Activated T-helper 1 cell treated with anti-CD3 and anti-CD28 coated beads, Interleukin-12 subunit alpha, Interleukin-12 subunit beta, Interleukin-2, Interleukin-4 antibody, amounts not matched to agents 30 ng/mL and 10 ng/mL and 1 ng/mL, durations not matched to agents 14 hours and 24 hours and 36 hours (primary cell): ENCODE measurements at regions not wholly inside any gene's neighbourhood (a gene's known extent, or its start where the extent isn't known, plus 50 kb on each side); places are given as distances from the start of the nearest gene placed in this dataset.

ENCODE experiments used
- DNase-seq: peaks from one replicate; pipeline ENCODE4 v3.0.0; 2021; ENCODE audit warnings: low spot score
- H3K27ac Mint-ChIP-seq: one replicate; pipeline ENCODE4 v1.8.0; 2021; ENCODE audit warnings: mild to moderate bottlenecking, mixed read lengths
- H3K27me3 Mint-ChIP-seq: one replicate; pipeline ENCODE4 v1.8.0; 2022; ENCODE audit warnings: mild to moderate bottlenecking, moderate library complexity, mixed read lengths; ENCODE audit not compliant: insufficient read depth
- H3K36me3 Mint-ChIP-seq: one replicate; pipeline ENCODE4 v1.8.0; 2021; ENCODE audit warnings: low read depth, mixed read lengths
- H3K4me1 Mint-ChIP-seq: one replicate; pipeline ENCODE4 v1.8.0; 2021; ENCODE audit warnings: low read depth, mixed read lengths
- H3K4me3 Mint-ChIP-seq: one replicate; pipeline ENCODE4 v1.8.0; 2021; ENCODE audit warnings: mild to moderate bottlenecking, moderate library complexity, mixed read lengths
- H3K9me3 Mint-ChIP-seq: one replicate; pipeline ENCODE4 v1.8.0; 2021; ENCODE audit warnings: mixed read lengths
- intact Hi-C: fragments of 100-400 bp; cut with micrococcal nuclease; formaldehyde crosslinking; loops from one replicate; pipeline ENCODE4 v1.15.1; 2024

GRCh38 chr22:49040754-49041467 lies 786.8 kb downstream of the BRD1 start:
- Mint-ChIP-seq H3K4me3 (no peak overlapping the region), H3K4me1 (no peaks in the 10 kb centered on the region), H3K27ac (no peak overlapping the region), H3K9me3 (peaks cover 6% of the 10 kb centered on the region), H3K27me3 (peaks cover 2% of the 10 kb centered on the region), H3K36me3 (no peaks in the 10 kb centered on the region)
- no peak for DNase-seq
- intact Hi-C loops, result no loop called here

DNA sequence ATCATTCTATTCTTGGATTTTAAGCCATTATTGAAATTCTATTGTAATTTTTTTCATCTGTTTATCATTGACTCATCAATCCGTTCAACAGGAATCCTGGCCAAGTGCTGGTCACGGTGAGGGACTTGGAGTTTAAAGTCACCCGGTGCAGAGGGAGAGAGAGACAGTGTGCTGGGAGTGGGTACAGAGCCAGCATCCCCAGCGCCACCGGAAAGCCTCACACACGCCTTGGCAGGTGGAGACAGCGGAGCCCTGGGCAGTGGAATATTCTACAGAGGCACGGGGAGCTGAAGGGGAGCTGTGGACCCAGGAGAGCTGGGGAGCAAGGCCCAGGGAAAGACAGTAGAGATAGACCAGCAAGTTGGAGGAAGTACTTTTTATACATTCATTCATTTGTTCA lies 787.6 kb downstream of the BRD1 start:
- H3K9me3 Mint-ChIP-seq, result peaks cover 6% of the 10 kb centered on the region
- H3K36me3 Mint-ChIP-seq, result no peaks in the 10 kb centered on the region
- H3K27ac Mint-ChIP-seq, result no peak overlapping the region
- DNase-seq, result no peak
- H3K4me3 Mint-ChIP-seq, result no peak overlapping the region
- H3K27me3 Mint-ChIP-seq, result peaks cover 2% of the 10 kb centered on the region
- intact Hi-C loops, result no loop called here
- no peaks in the 10 kb centered on the region for H3K4me1 Mint-ChIP-seq

DNA sequence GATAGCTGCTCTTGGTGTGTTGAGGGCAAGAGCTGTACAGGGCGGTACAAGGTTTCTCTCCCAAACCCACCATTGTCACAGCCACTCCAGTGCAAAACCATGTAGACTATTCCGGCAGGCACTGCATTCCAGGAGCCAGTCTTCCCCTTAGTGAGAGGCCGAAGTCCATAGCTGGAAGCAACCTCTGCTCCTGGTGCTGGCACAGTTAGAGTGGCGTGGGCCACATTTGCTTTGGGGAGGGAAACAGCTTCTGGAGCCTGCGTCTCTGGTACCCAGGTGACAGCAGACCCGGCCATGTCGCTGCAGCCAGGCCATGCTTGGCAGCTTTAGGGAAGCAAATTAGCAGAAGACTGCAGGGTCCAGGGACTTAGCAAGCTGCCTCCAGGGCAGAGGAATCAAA lies 788.0 kb downstream of the BRD1 start:
- H3K4me1 Mint-ChIP-seq, result no peaks in the 10 kb centered on the region
- H3K27ac Mint-ChIP-seq, result no peak overlapping the region
- peaks cover 2% of the 10 kb centered on the region for H3K27me3 Mint-ChIP-seq
- intact Hi-C loops, result no loop called here
- peaks cover 6% of the 10 kb centered on the region for H3K9me3 Mint-ChIP-seq
- H3K4me3 Mint-ChIP-seq, result no peak overlapping the region
- DNase-seq, result no peak
- no peaks in the 10 kb centered on the region for H3K36me3 Mint-ChIP-seq

GRCh38 chr22:49037701-49038245 lies 789.9 kb downstream of the BRD1 start:
- DNase-seq, result no peak
- Mint-ChIP-seq H3K4me3 (no peak overlapping the region), H3K27ac (no peak overlapping the region), H3K4me1 (no peaks in the 10 kb centered on the region), H3K9me3 (peaks cover 6% of the 10 kb centered on the region), H3K27me3 (peaks cover 2% of the 10 kb centered on the region), H3K36me3 (no peaks in the 10 kb centered on the region)
- intact Hi-C loops, result no loop called here

GRCh38 chr22:49036513-49036912 lies 791.2 kb downstream of the BRD1 start:
- Mint-ChIP-seq H3K9me3 (peaks cover 6% of the 10 kb centered on the region), H3K27me3 (peaks cover 2% of the 10 kb centered on the region), H3K4me3 (no peak overlapping the region), H3K4me1 (no peaks in the 10 kb centered on the region), H3K27ac (no peak overlapping the region), H3K36me3 (no peaks in the 10 kb centered on the region)
- intact Hi-C loops, result no loop called here
- no peak for DNase-seq

DNA sequence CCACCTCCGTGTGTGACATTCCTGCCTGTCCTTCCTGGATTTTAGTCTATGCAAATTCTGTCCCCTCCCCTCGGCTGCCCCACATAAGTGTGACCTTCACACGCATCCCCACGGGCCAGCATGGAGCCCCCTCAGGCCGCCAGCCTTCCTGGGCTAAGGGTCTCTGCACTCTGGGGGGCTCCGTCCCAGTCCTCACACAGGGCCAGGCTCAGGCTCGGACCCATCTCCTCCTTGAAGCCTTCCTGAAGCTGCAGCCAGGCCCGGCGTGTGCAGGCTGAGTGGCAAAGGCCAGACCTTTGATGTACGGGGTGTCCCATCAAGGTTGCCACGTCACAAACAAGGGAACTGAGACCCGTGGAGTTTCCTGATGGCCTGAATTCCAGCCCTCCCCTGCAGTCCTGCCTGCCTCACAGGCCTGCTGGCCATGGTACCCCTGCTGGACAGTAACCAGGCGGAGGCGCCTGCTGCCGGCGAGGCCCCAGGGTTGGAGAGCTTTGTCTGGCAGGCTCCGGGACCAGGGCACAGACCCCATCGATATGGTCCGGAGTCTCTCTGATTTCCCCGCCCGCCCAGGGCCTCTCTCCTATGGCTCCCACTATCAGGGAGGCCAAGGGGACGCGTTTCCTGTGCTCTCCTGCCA lies 791.7 kb downstream of the BRD1 start:
- Mint-ChIP-seq H3K9me3 (peaks cover 6% of the 10 kb centered on the region), H3K27ac (no peak overlapping the region), H3K4me1 (no peaks in the 10 kb centered on the region), H3K27me3 (peaks cover 2% of the 10 kb centered on the region), H3K4me3 (no peak overlapping the region), H3K36me3 (no peaks in the 10 kb centered on the region)
- intact Hi-C loops, result no loop called here
- DNase-seq, result no peak

DNA sequence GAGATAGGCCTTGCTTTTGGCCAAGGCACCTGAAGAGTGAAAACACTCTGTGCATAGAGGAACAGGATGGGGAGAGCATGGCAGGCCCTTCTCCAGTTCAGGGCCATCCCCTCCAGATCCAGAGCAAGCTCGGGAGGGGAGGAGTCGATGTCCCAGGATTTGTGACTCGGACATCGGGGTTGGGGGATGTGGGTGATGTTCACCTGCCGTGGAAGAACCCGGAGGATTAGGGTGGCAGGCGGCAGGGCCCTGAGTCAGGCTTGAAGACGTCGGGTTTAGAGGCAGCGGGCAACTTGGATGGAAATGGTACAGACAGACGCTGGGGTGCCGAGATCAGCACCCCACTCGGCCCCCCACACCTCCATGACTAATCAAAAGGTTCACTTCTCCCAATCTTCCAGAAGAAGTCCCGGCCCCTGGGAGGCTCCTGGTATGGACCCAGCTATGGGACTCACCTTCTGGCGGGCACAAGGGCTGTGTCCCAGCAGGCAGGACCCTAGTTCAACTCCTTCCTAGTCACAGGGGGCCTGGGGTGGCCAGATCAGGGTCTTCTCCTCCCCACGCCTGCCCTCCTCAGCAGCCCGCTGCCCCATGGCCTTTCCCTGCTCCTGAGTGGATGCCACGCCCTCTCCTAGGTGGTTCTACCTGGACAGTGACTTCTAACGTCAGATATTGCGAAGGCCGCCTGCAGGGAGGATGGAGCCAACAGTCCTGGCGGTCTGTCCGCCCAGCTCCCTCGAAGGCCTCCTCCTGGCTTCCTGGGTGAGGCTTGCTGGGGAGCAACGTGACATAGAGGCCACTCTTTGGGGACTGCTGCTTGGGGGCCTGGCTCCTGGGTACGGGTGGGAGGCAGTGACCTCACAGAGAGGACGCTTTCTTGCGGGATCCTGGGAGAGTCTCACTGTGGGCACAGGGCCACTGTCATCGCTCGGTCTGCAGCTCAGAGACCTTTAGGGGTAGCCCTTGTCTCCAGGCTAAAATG lies 792.5 kb downstream of the BRD1 start:
- H3K4me3 Mint-ChIP-seq, result no peak overlapping the region
- H3K9me3 Mint-ChIP-seq, result peaks cover 6% of the 10 kb centered on the region
- no peak overlapping the region for H3K27ac Mint-ChIP-seq
- H3K27me3 Mint-ChIP-seq, result no peaks in the 10 kb centered on the region
- H3K4me1 Mint-ChIP-seq, result no peaks in the 10 kb centered on the region
- H3K36me3 Mint-ChIP-seq, result no peaks in the 10 kb centered on the region
- intact Hi-C loops, result no loop called here
- no peak for DNase-seq

DNA sequence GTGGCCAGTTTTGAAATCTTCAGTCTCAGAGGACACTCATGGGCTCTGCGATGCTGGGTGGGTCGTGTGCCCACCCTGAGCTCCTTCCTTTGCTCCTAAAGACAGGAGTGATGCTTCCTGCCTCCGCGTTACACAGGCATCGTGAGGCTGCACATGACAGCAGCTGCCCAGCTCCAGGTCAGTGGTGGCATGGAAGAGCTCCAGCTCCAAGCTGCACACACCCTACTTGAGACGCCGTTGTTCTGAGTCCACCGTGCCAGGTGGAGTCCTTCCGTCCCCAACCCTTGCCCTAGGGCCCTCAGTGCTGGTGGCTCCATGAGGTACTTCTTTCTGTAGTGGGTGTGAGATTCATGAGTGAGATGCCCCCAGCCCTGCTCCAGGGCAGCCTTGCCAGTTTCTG lies 794.1 kb downstream of the BRD1 start:
- intact Hi-C loops, result no loop called here
- DNase-seq, result no peak
- H3K27me3 Mint-ChIP-seq, result no peaks in the 10 kb centered on the region
- H3K4me3 Mint-ChIP-seq, result no peak overlapping the region
- peaks cover 6% of the 10 kb centered on the region for H3K9me3 Mint-ChIP-seq
- no peak overlapping the region for H3K27ac Mint-ChIP-seq
- no peaks in the 10 kb centered on the region for H3K4me1 Mint-ChIP-seq
- H3K36me3 Mint-ChIP-seq, result no peaks in the 10 kb centered on the region

DNA sequence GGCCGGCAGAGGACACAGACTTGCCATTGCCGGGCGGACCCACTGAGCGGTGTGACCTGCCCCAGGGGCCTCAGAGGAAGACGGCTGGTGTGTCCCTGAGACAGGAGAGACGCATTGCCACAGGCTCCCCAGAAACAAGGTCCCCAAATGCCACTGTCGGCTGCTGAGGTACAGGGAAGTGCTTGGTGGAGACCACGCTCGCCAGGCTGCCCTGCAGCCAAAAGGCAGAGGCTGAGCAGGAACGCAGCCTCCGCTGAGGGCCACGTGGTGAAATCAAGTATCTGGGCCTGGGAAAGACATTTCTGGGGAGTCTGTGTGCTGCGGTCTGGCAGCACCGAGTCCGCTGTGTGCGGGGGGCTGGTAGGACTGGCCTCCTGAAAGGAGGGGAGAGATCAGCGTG lies 794.9 kb downstream of the BRD1 start:
- peaks cover 6% of the 10 kb centered on the region for H3K9me3 Mint-ChIP-seq
- intact Hi-C loops, result no loop called here

GRCh38 chr22:49031746-49032330 lies 795.8 kb downstream of the BRD1 start:
- H3K27me3 Mint-ChIP-seq, result no peaks in the 10 kb centered on the region
- no peak for DNase-seq
- H3K9me3 Mint-ChIP-seq, result peaks cover 5% of the 10 kb centered on the region
- no peak overlapping the region for H3K27ac Mint-ChIP-seq
- H3K36me3 Mint-ChIP-seq, result no peaks in the 10 kb centered on the region
- intact Hi-C loops, result no loop called here
- no peaks in the 10 kb centered on the region for H3K4me1 Mint-ChIP-seq
- no peak overlapping the region for H3K4me3 Mint-ChIP-seq

More for the DNA sequence above, 794.9 kb downstream of the BRD1 start:
- H3K27me3 Mint-ChIP-seq, result no peaks in the 10 kb centered on the region
- no peaks in the 10 kb centered on the region for H3K36me3 Mint-ChIP-seq
- no peaks in the 10 kb centered on the region for H3K4me1 Mint-ChIP-seq
- H3K4me3 Mint-ChIP-seq, result no peak overlapping the region
- H3K27ac Mint-ChIP-seq, result no peak overlapping the region
- no peak for DNase-seq

DNA sequence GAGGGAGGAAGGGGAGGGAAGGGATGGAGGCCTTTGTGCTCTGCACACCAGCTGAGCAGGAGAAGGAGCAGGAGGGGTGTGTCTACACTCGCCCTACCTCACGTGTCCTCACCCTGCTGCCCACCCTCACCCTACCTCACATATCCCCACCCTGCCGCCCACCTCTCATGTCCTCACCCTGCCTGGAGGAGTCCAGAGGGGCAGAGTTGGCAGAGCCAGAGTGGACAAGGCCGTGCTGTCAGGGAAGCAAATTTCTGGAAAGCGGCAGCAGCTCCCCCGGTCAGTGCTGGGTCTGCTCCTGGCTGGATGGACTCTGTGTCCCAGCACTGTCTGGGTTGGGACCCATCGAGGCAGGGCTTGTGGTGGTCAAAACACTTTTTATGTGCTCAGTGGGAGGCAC lies 799.6 kb downstream of the BRD1 start:
- Mint-ChIP-seq H3K27ac (no peak overlapping the region), H3K9me3 (no peaks in the 10 kb centered on the region), H3K4me3 (no peak overlapping the region), H3K4me1 (no peaks in the 10 kb centered on the region), H3K27me3 (no peaks in the 10 kb centered on the region), H3K36me3 (no peaks in the 10 kb centered on the region)
- no peak for DNase-seq
- intact Hi-C loops, result no loop called here

- H3K36me3 Mint-ChIP-seq, result no peaks in the 10 kb centered on the region
- H3K27me3 Mint-ChIP-seq, result no peaks in the 10 kb centered on the region
- H3K4me3 Mint-ChIP-seq, result no peak overlapping the region
- no peaks in the 10 kb centered on the region for H3K4me1 Mint-ChIP-seq
- intact Hi-C loops, result no loop called here
- no peak overlapping the region for H3K27ac Mint-ChIP-seq
- H3K9me3 Mint-ChIP-seq, result no peaks in the 10 kb centered on the region
- DNase-seq, result no peak
Measured at GRCh38 chr22:49027368-49027670, 800.4 kb downstream of the BRD1 start.
